ENCODE measurements at regions not wholly inside any gene's neighbourhood (a gene's known extent, or its start where the extent isn't known, plus 50 kb on each side); places are given as distances from the start of the nearest gene placed in this dataset.
"Not testable (repeated sequence)": the region's sequence is repeated elsewhere in the genome, so short reads cannot be mapped to it uniquely, and the experiment has no call there.

GRCh38 chr10:118974951-118975350 is 54.6 kb upstream of the NANOS1 start:
- Histone ChIP-seq H3K27ac (ENCODE audit: low read length) (no peak overlapping the region), H3K4me3 (ENCODE audit: low read length) (no peak overlapping the region), H3K27me3 (ENCODE audit: control insufficient read depth, insufficient read depth, low read length) (no peaks in the 10 kb centered on the region), H3K9me3 (ENCODE audit: control insufficient read depth, insufficient read depth, low read length) (peaks cover 3% of the 10 kb centered on the region; the same call in 1 of the 2 replicates), H3K4me1 (ENCODE audit: control insufficient read depth, insufficient read depth, low read length) (no peaks in the 10 kb centered on the region), H3K36me3 (ENCODE audit: control insufficient read depth, insufficient read depth, low read length) (no peaks in the 10 kb centered on the region)
- no peak for DNase-seq (ENCODE audit: low read depth, low spot score)
- no CpG with 5 or more reads among the region's 3 CpGs for WGBS (ENCODE audit: insufficient coverage, insufficient read length)

GRCh38 chr10:118976219-118976618 is 53.3 kb upstream of the NANOS1 start:
- H3K36me3 ChIP-seq (ENCODE audit: control insufficient read depth, insufficient read depth, low read length); H3K4me3 ChIP-seq (ENCODE audit: low read length); H3K27ac ChIP-seq (ENCODE audit: low read length); DNase-seq (ENCODE audit: low read depth, low spot score); H3K9me3 ChIP-seq (ENCODE audit: control insufficient read depth, insufficient read depth, low read length); H3K27me3 ChIP-seq (ENCODE audit: control insufficient read depth, insufficient read depth, low read length); H3K4me1 ChIP-seq (ENCODE audit: control insufficient read depth, insufficient read depth, low read length): not testable (repeated sequence)
- WGBS (ENCODE audit: insufficient coverage, insufficient read length): no CpG with 5 or more reads among the region's 3 CpGs

GRCh38 chr10:118977022-118977599 is 52.4 kb upstream of the NANOS1 start:
- Histone ChIP-seq H3K27ac (ENCODE audit: low read length) (no peak overlapping the region), H3K27me3 (ENCODE audit: control insufficient read depth, insufficient read depth, low read length) (no peaks in the 10 kb centered on the region), H3K36me3 (ENCODE audit: control insufficient read depth, insufficient read depth, low read length) (no peaks in the 10 kb centered on the region), H3K4me1 (ENCODE audit: control insufficient read depth, insufficient read depth, low read length) (no peaks in the 10 kb centered on the region), H3K4me3 (ENCODE audit: low read length) (no peak overlapping the region), H3K9me3 (ENCODE audit: control insufficient read depth, insufficient read depth, low read length) (peaks cover 3% of the 10 kb centered on the region; the same call in 1 of the 2 replicates)
- DNase-seq (ENCODE audit: low read depth, low spot score): no peak
- WGBS (ENCODE audit: insufficient coverage, insufficient read length): no CpG with 5 or more reads among the region's 5 CpGs

- Histone ChIP-seq H3K27me3 (ENCODE audit: control insufficient read depth, insufficient read depth, low read length) (no peaks in the 10 kb centered on the region), H3K4me1 (ENCODE audit: control insufficient read depth, insufficient read depth, low read length) (no peaks in the 10 kb centered on the region), H3K9me3 (ENCODE audit: control insufficient read depth, insufficient read depth, low read length) (peaks cover 3% of the 10 kb centered on the region; the same call in 1 of the 2 replicates), H3K4me3 (ENCODE audit: low read length) (no peak overlapping the region), H3K36me3 (ENCODE audit: control insufficient read depth, insufficient read depth, low read length) (no peaks in the 10 kb centered on the region), H3K27ac (ENCODE audit: low read length) (no peak overlapping the region)
- no peak for DNase-seq (ENCODE audit: low read depth, low spot score)
- no CpG with 5 or more reads among the region's 13 CpGs for WGBS (ENCODE audit: insufficient coverage, insufficient read length)
These were observed 51.7 kb upstream of the NANOS1 start for GRCh38 chr10:118977835-118978234.

GRCh38 chr10:118978316-118978997 is 51.1 kb upstream of the NANOS1 start:
- Histone ChIP-seq H3K36me3 (ENCODE audit: control insufficient read depth, insufficient read depth, low read length) (no peaks in the 10 kb centered on the region), H3K27me3 (ENCODE audit: control insufficient read depth, insufficient read depth, low read length) (no peaks in the 10 kb centered on the region), H3K4me1 (ENCODE audit: control insufficient read depth, insufficient read depth, low read length) (no peaks in the 10 kb centered on the region), H3K9me3 (ENCODE audit: control insufficient read depth, insufficient read depth, low read length) (peaks cover 3% of the 10 kb centered on the region; the same call in 1 of the 2 replicates), H3K27ac (ENCODE audit: low read length) (no peak overlapping the region), H3K4me3 (ENCODE audit: low read length) (no peak overlapping the region)
- WGBS (ENCODE audit: insufficient coverage, insufficient read length): no CpG with 5 or more reads among the region's 14 CpGs
- no peak for DNase-seq (ENCODE audit: low read depth, low spot score)

- no peaks in the 10 kb centered on the region for H3K27me3 ChIP-seq (ENCODE audit: control insufficient read depth, insufficient read depth, low read length)
- WGBS (ENCODE audit: insufficient coverage, insufficient read length): no CpG with 5 or more reads among the region's 6 CpGs
- H3K36me3 ChIP-seq (ENCODE audit: control insufficient read depth, insufficient read depth, low read length): no peaks in the 10 kb centered on the region
- no peaks in the 10 kb centered on the region; the same call in 1 of the 2 replicates for H3K9me3 ChIP-seq (ENCODE audit: control insufficient read depth, insufficient read depth, low read length)
- no peak overlapping the region for H3K4me3 ChIP-seq (ENCODE audit: low read length)
- H3K27ac ChIP-seq (ENCODE audit: low read length): no peak overlapping the region
- H3K4me1 ChIP-seq (ENCODE audit: control insufficient read depth, insufficient read depth, low read length): no peaks in the 10 kb centered on the region
- DNase-seq (ENCODE audit: low read depth, low spot score): no peak
These were observed 50.5 kb upstream of the NANOS1 start for GRCh38 chr10:118978998-118979350.

GRCh38 chr10:118979661-118980060 is 49.9 kb upstream of the NANOS1 start:
- H3K4me3 ChIP-seq (ENCODE audit: low read length): no peak overlapping the region
- no peak overlapping the region for H3K27ac ChIP-seq (ENCODE audit: low read length)
- no peaks in the 10 kb centered on the region for H3K36me3 ChIP-seq (ENCODE audit: control insufficient read depth, insufficient read depth, low read length)
- no peaks in the 10 kb centered on the region for H3K4me1 ChIP-seq (ENCODE audit: control insufficient read depth, insufficient read depth, low read length)
- DNase-seq (ENCODE audit: low read depth, low spot score): no peak
- H3K27me3 ChIP-seq (ENCODE audit: control insufficient read depth, insufficient read depth, low read length): no peaks in the 10 kb centered on the region
- WGBS (ENCODE audit: insufficient coverage, insufficient read length): no CpG with 5 or more reads among the region's 8 CpGs
- H3K9me3 ChIP-seq (ENCODE audit: control insufficient read depth, insufficient read depth, low read length): no peaks in the 10 kb centered on the region
